WTC11 (cell line): ENCODE measurements at regions not wholly inside any gene's neighbourhood (a gene's known extent, or its start where the extent isn't known, plus 50 kb on each side); places are given as distances from the start of the nearest gene placed in this dataset.

Experiments
- ATF3 ChIP-seq: sonication (generic); formaldehyde crosslinking; conservative IDR thresholded peaks from 2 replicates; pipeline ENCODE4 v1.8.1; 2022; ENCODE audit warnings: mild to moderate bottlenecking, missing genetic modification reagents
- CTCF ChIP-seq: fragments of 200-600 bp; IDR thresholded peaks from 2 replicates; pipeline ENCODE4 v1.8.0; 2022; ENCODE audit warnings: antibody characterized with exemption
- HMGXB4 ChIP-seq: sonication (generic); formaldehyde crosslinking; IDR thresholded peaks from 2 replicates; pipeline ENCODE4 v1.8.1; 2023; ENCODE audit warnings: mild to moderate bottlenecking, moderate library complexity, missing genetic modification reagents
- JUN ChIP-seq: sonication (generic); formaldehyde crosslinking; IDR thresholded peaks from 2 replicates; pipeline ENCODE4 v1.8.0; 2023; ENCODE audit warnings: mild to moderate bottlenecking, missing genetic modification reagents
- NR3C1 ChIP-seq: sonication (generic); formaldehyde crosslinking; conservative IDR thresholded peaks from 2 replicates; pipeline ENCODE4 v1.8.1; 2023; ENCODE audit warnings: low read depth, mild to moderate bottlenecking, missing genetic modification reagents
- PRDM15 ChIP-seq: sonication (generic); formaldehyde crosslinking; IDR thresholded peaks from 2 replicates; pipeline ENCODE4 v1.8.0; 2022; ENCODE audit warnings: missing genetic modification reagents
- USF2 ChIP-seq: sonication (generic); formaldehyde crosslinking; IDR thresholded peaks from 2 replicates; pipeline ENCODE4 v1.8.1; 2023; ENCODE audit warnings: mild to moderate bottlenecking, missing genetic modification reagents, moderate library complexity

GRCh38 chr16:63066552-63066951 is 1030.3 kb upstream of the CDH8 start:
- no peak for TF ChIP-seq CTCF
- TF ChIP-seq NR3C1 = no peak
- TF ChIP-seq HMGXB4 (CRISPR knock-in tag) = no peak
- TF ChIP-seq ATF3 (CRISPR knock-in tag) = no peak
- TF ChIP-seq PRDM15 (CRISPR knock-in tag) = no peak
- TF ChIP-seq JUN (CRISPR knock-in tag) = no peak
- TF ChIP-seq USF2 (CRISPR knock-in tag) = no peak
